Natural killer cell (primary cell): ENCODE measurements at regions not wholly inside any gene's neighbourhood (a gene's known extent, or its start where the extent isn't known, plus 50 kb on each side); places are given as distances from the start of the nearest gene placed in this dataset.
A peak's percentile ranks its signal among the peaks of the same experiment; 100 is the strongest.

ENCODE experiments used
- ATAC-seq, 3 donors: fragments of 150-1000 bp in 2 of 3; fragments of 200-7000 bp in 1 of 3; cut with Tn5 transposase; 1 replicate in 1 of 3; 2 replicates in 2 of 3; pipeline ENCODE4 v1.10.0; 2021; ENCODE audit warnings: mild to moderate bottlenecking in 2 of 3, moderate library complexity in 2 of 3
- DNase-seq, 2 donors: peaks; one replicate each; pipeline versions ENCODE4 v3.0.0 to v3.0.0-alpha.2; 2013 to 2021; ENCODE audit warnings: mixed read lengths in 1 of 2
- H3K27ac ChIP-seq: one replicate; pipeline ENCODE4 v1.5.1; 2013; ENCODE audit warnings: mild to moderate bottlenecking, low read length
- H3K27me3 ChIP-seq: one replicate; pipeline ENCODE4 v1.6.1; 2013; ENCODE audit warnings: low read length; ENCODE audit not compliant: control insufficient read depth, insufficient read depth
- H3K36me3 ChIP-seq: one replicate; pipeline ENCODE4 v1.6.1; 2013; ENCODE audit warnings: low read length; ENCODE audit not compliant: control insufficient read depth, insufficient read depth
- H3K4me1 ChIP-seq: one replicate; pipeline ENCODE4 v1.6.1; 2013; ENCODE audit warnings: low read length; ENCODE audit not compliant: control insufficient read depth, insufficient read depth
- H3K4me3 ChIP-seq: one replicate; pipeline ENCODE4 v1.5.1; 2013; ENCODE audit warnings: low read length
- H3K9me3 ChIP-seq: one replicate; pipeline ENCODE4 v1.6.1; 2013; ENCODE audit warnings: low read length; ENCODE audit not compliant: control insufficient read depth, insufficient read depth
- H3K27ac Mint-ChIP-seq, 2 donors: one replicate each; pipeline ENCODE4 v1.8.0; 2022; ENCODE audit warnings: mild to moderate bottlenecking in 2 of 2, mixed read lengths in 2 of 2, moderate library complexity in 1 of 2
- H3K27me3 Mint-ChIP-seq, 2 donors: one replicate each; pipeline ENCODE4 v1.8.0; 2022; ENCODE audit warnings: low read depth in 2 of 2, mixed read lengths in 2 of 2
- H3K36me3 Mint-ChIP-seq: one replicate; pipeline ENCODE4 v1.8.0; 2022; ENCODE audit warnings: mixed read lengths
- H3K4me1 Mint-ChIP-seq, 2 donors: one replicate each; pipeline ENCODE4 v1.8.0; 2022; ENCODE audit warnings: mixed read lengths in 2 of 2
- H3K4me3 Mint-ChIP-seq: one replicate; pipeline ENCODE4 v1.8.0; 2022; ENCODE audit warnings: mild to moderate bottlenecking, moderate library complexity, mixed read lengths
- H3K9me3 Mint-ChIP-seq, 2 donors: one replicate each; pipeline ENCODE4 v1.8.0; 2022; ENCODE audit warnings: mixed read lengths in 2 of 2
- CTCF ChIP-seq: fragments of 200-600 bp; IDR thresholded peaks from one replicate; pipeline ENCODE4 v1.8.0; 2022; ENCODE audit warnings: antibody characterized with exemption
- WGBS: methylation state at CpG from one replicate; pipeline ENCODE4 v1.1.7; 2013; ENCODE audit warnings: missing lambda C conversion rate; ENCODE audit not compliant: insufficient coverage; 5-methylcytosine and 5-hydroxymethylcytosine counted together
- intact Hi-C: fragments of 100-400 bp; cut with micrococcal nuclease; formaldehyde crosslinking; loops from one replicate; pipeline ENCODE4 v1.14.2; 2022

DNA sequence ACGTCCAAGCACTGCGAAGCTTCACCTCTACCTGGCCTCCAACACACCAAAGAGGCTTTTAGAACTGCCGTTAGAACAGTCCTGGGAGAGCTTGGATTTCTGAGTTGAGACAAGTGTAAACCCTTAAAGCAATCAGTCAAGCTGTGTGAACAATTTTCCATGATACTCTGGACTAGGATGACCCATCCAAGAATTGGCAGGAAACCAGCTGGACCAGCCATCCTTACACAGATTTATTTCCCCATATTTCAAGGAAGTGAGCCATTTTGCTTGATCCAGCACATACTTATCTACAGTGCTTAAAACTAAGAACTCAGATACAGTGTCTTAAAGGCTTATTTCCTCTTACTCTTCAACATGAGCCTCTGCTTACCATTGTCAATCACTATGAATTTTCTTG is 340.7 kb upstream of the HS3ST1 start:
- H3K4me3 Mint-ChIP-seq, result no peak overlapping the region
- no peaks in the 10 kb centered on the region for H3K36me3 Mint-ChIP-seq
- Histone ChIP-seq H3K4me3 (no peak overlapping the region), H3K27ac (no peak overlapping the region), H3K36me3 (no peaks in the 10 kb centered on the region), H3K9me3 (no peaks in the 10 kb centered on the region), H3K27me3 (no peaks in the 10 kb centered on the region), H3K4me1 (no peaks in the 10 kb centered on the region)
- no peak for TF ChIP-seq CTCF
- intact Hi-C loops, result loop anchor here (5.0 kb wide), 1 partner anchor 1778 kb away; no protein-coding TSS in a partner anchor
- WGBS, result 96% methylated on average over 3 of the region's 3 CpGs
- no peaks in the 10 kb centered on the region for H3K4me1 Mint-ChIP-seq
- DNase-seq, result no peak
- H3K9me3 Mint-ChIP-seq, result peaks cover 0 to 2% of the 10 kb centered on the region in 2 donors
- ATAC-seq, result no peak
- no peak overlapping the region for H3K27ac Mint-ChIP-seq
- H3K27me3 Mint-ChIP-seq, result no peaks in the 10 kb centered on the region

DNA sequence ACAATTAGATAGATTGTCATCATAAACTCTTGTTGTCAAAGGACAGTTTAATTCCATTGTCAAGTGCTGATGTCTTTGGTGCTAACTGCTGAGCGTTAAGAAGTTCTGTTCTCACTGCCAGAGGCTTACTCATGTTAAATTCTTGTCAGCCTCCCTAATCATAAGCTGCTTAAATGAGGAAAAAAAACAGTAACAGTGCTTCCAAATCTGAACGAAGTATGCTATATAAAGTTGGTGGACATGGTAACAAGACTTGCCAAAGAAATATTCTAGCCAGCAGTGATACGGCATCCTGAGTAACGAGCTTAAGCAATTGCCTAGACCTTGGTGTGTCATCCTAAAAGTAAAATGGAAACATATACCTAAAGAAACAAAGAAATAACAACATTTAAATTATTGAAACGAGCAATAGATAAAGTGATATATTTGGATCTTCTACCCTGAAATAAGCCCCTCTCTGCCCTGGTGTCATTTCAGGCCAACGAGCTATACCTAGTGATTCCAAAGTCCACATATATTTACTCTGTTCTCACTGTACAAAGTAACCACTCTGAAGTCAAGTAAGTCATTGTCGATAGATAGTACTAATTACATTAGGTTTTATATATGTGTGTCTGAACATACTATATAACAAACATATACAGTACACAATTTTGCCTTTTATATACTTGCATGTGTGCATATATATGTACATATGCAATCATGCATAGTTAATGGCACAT is 339.7 kb upstream of the HS3ST1 start:
- Mint-ChIP-seq H3K36me3 (no peaks in the 10 kb centered on the region), H3K27me3 (no peaks in the 10 kb centered on the region), H3K4me3 (no peak overlapping the region), H3K9me3 (no peaks in the 10 kb centered on the region), H3K27ac (no peak overlapping the region), H3K4me1 (no peaks in the 10 kb centered on the region)
- Histone ChIP-seq H3K27me3 (no peaks in the 10 kb centered on the region), H3K4me1 (no peaks in the 10 kb centered on the region), H3K4me3 (no peak overlapping the region), H3K27ac (no peak overlapping the region), H3K36me3 (no peaks in the 10 kb centered on the region), H3K9me3 (no peaks in the 10 kb centered on the region)
- ATAC-seq (no peak), DNase-seq (no peak)
- no peak for TF ChIP-seq CTCF
- intact Hi-C loops, result loop anchor here (5.0 kb wide), 1 partner anchor 1779 kb away; no protein-coding TSS in a partner anchor
- 86% methylated on average over 5 of the region's 7 CpGs for WGBS

DNA sequence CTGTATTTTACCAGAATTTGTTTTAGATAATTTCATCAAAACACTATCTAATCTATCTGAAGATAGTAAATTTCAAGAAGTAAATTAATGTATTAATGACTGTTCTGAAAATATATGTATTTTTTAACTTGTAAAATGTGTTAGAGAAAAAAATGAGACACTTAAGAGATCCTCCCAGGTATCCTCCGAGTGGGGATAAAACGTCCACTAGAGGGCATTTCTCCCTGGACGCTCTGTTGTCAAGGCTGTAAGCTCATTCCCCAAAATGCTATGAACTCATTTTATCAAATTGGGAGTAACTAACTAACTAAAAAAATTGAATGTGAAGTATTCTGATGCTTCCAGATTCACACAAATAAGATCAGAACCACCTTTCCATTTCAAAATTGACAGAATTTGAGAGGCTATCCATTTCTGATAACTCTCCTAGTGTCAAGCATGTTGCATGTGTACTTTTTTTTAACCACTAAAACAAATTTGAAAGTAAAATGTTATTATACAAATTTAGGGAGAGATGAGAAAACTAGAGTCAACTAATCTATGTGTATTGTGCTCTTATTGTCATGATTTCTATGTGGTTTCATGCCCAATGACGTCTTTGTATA is 337.3 kb upstream of the HS3ST1 start:
- peak; percentile 40 for TF ChIP-seq CTCF
- Histone ChIP-seq H3K36me3 (no peaks in the 10 kb centered on the region), H3K9me3 (no peaks in the 10 kb centered on the region), H3K4me3 (no peak overlapping the region), H3K27me3 (no peaks in the 10 kb centered on the region), H3K27ac (no peak overlapping the region), H3K4me1 (no peaks in the 10 kb centered on the region)
- intact Hi-C loops, result loop anchor here (5.0 kb wide), 1 partner anchor 1781 kb away; no protein-coding TSS in a partner anchor
- no peak for ATAC-seq
- 17% methylated on average over 3 of the region's 4 CpGs for WGBS
- Mint-ChIP-seq H3K4me1 (no peaks in the 10 kb centered on the region), H3K27ac (no peak overlapping the region), H3K27me3 (no peaks in the 10 kb centered on the region), H3K9me3 (no peaks in the 10 kb centered on the region), H3K36me3 (no peaks in the 10 kb centered on the region), H3K4me3 (no peak overlapping the region)
- peak in 1 of 2 donors; percentile 32 for DNase-seq
